Thoracic aorta (tissue), 2 donors: ENCODE measurements at regions not wholly inside any gene's neighbourhood (a gene's known extent, or its start where the extent isn't known, plus 50 kb on each side); places are given as distances from the start of the nearest gene placed in this dataset.

Experiments used
- ATAC-seq: fragments of 150-250 bp; one replicate; pipeline ENCODE4 v1.8.0; 2017; ENCODE audit warnings: low read depth; ENCODE audit not compliant: insufficient number of reproducible peaks, low FRiP score
- DNase-seq: peaks from one replicate; pipeline ENCODE4 v3.0.0-alpha.2; 2020; ENCODE audit warnings: low spot score
- H3K27ac ChIP-seq, 2 donors: fragments of 200-600 bp; sonication (generic); 1 replicate in 1 of 2; 2 replicates in 1 of 2; pipeline ENCODE4 v1.5.1; 2016; ENCODE audit warnings: mild to moderate bottlenecking in 2 of 2, moderate library complexity in 2 of 2
- H3K27me3 ChIP-seq: fragments of 200-600 bp; sonication (generic); replicated peaks from 2 replicates; pipeline ENCODE4 v1.6.0; 2016; ENCODE audit warnings: mild to moderate bottlenecking; ENCODE audit not compliant: insufficient read depth
- H3K36me3 ChIP-seq: fragments of 200-600 bp; sonication (generic); one replicate; pipeline ENCODE4 v1.5.1; 2016
- H3K4me1 ChIP-seq, 2 donors: fragments of 200-600 bp; sonication (generic); 1 replicate in 1 of 2; 2 replicates in 1 of 2; pipeline versions ENCODE4 v1.5.1 to v1.6.0; 2016; ENCODE audit warnings: low read depth in 2 of 2, mild to moderate bottlenecking in 1 of 2; ENCODE audit not compliant: control insufficient read depth in 1 of 2
- H3K4me3 ChIP-seq: fragments of 200-600 bp; sonication (generic); 2 replicates; pipeline ENCODE4 v1.5.1; 2016; ENCODE audit warnings: mild to moderate bottlenecking
- H3K9me3 ChIP-seq: fragments of 200-600 bp; sonication (generic); 2 replicates; pipeline ENCODE4 v1.5.1; 2016
- CTCF ChIP-seq: fragments of 200-600 bp; sonication (generic); IDR thresholded peaks from one replicate; pipeline ENCODE4 v1.5.1; 2019; ENCODE audit warnings: antibody characterized with exemption

GRCh38 chr2:167858086-167858485, 389.3 kb downstream of the STK39 start:
- H3K4me1 ChIP-seq = peaks cover 0 to 12% of the 10 kb centered on the region in 2 donors
- H3K27ac ChIP-seq = no peak overlapping the region
- no peak for ATAC-seq
- H3K9me3 ChIP-seq = no peaks in the 10 kb centered on the region
- DNase-seq = no peak
- no peaks in the 10 kb centered on the region for H3K36me3 ChIP-seq
- no peak overlapping the region for H3K4me3 ChIP-seq
- TF ChIP-seq CTCF = no peak
- H3K27me3 ChIP-seq = no peaks in the 10 kb centered on the region

- Histone ChIP-seq H3K27me3 (no peaks in the 10 kb centered on the region), H3K27ac (no peak overlapping the region), H3K4me1 (peaks cover 0 to 12% of the 10 kb centered on the region in 2 donors), H3K4me3 (no peak overlapping the region), H3K36me3 (no peaks in the 10 kb centered on the region), H3K9me3 (no peaks in the 10 kb centered on the region)
- DNase-seq (no peak), ATAC-seq (no peak)
- no peak for TF ChIP-seq CTCF
These were observed 390.0 kb downstream of the STK39 start for GRCh38 chr2:167857416-167857815.

DNA sequence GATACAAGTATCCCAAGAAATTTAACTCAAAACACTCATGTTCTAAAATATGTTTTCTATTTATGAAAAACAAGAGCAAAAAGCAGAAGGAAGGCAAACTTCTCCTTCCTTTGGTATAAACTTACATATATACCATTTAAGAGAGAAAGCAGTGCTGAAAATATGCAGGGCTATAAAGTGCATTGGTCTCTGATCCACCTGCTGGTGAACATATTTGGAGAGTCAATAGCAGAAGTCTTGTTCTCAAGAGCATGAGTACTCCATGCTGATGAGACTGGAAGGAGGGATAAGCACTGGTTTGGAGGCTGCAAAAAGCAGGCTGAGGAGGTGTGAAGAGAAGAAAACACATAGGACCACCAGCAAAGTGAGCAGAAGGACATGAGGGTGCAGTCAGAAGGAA, 391.2 kb downstream of the STK39 start:
- TF ChIP-seq CTCF = no peak

GRCh38 chr2:167855211-167855610, 392.2 kb downstream of the STK39 start:
- Histone ChIP-seq H3K27ac (no peak overlapping the region), H3K36me3 (no peaks in the 10 kb centered on the region), H3K4me3 (no peak overlapping the region), H3K27me3 (no peaks in the 10 kb centered on the region), H3K4me1 (peaks cover 0 to 12% of the 10 kb centered on the region in 2 donors), H3K9me3 (no peaks in the 10 kb centered on the region)
- ATAC-seq = no peak
- no peak for TF ChIP-seq CTCF
- no peak for DNase-seq

More for the DNA sequence above, 391.2 kb downstream of the STK39 start:
- Histone ChIP-seq H3K4me3 (no peak overlapping the region), H3K27me3 (no peaks in the 10 kb centered on the region), H3K27ac (no peak overlapping the region), H3K9me3 (no peaks in the 10 kb centered on the region), H3K36me3 (no peaks in the 10 kb centered on the region), H3K4me1 (peaks cover 0 to 12% of the 10 kb centered on the region in 2 donors)
- DNase-seq = no peak
- no peak for ATAC-seq

DNA sequence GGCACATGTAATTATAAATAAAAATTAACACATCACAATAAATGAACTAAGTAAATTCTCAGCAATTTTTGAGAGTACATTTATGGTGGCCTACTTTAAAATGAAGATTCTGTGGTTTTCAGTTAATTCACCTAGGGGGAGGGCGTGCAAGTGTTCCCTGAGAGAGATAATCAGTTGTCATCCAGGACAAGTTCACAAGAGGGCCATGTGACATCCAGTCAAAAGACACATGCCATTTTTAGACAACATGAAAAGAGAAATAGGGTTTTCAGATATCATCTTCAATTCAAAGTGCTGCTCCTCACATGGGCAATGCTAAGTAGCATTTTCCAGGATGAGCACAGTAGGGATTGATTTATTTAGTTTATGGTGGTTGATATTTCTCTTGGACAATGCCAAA, 393.7 kb downstream of the STK39 start:
- Histone ChIP-seq H3K27me3 (no peaks in the 10 kb centered on the region), H3K4me3 (no peak overlapping the region), H3K4me1 (peaks cover 0 to 12% of the 10 kb centered on the region in 2 donors), H3K27ac (no peak overlapping the region), H3K9me3 (no peaks in the 10 kb centered on the region), H3K36me3 (no peaks in the 10 kb centered on the region)
- TF ChIP-seq CTCF = no peak
- DNase-seq = no peak
- no peak for ATAC-seq
